ENCODE measurements at regions not wholly inside any gene's neighbourhood (a gene's known extent, or its start where the extent isn't known, plus 50 kb on each side); places are given as distances from the start of the nearest gene placed in this dataset.

DNA sequence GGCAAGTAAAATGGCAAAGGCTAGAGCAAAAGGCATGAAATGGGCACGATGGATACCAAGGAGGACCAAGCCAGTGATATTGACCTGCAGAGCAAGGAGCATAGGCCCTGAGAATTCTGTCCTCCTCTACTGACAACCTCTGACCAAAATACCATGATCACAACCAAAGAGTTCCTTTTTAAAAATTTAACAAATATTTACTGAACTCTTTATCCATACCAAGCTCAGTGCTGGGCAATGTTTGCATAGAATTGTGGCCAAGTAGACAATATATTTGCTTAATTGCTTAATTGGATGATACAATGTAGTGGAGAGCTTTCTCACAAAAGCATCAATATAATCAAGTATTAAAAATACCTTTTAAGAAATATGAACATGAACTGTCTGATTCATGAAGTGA is 265.7 kb downstream of the ICOS start:
- H3K4me3 ChIP-seq (ENCODE audit: low read length) = no peak overlapping the region
- TF ChIP-seq, protein P1, sequence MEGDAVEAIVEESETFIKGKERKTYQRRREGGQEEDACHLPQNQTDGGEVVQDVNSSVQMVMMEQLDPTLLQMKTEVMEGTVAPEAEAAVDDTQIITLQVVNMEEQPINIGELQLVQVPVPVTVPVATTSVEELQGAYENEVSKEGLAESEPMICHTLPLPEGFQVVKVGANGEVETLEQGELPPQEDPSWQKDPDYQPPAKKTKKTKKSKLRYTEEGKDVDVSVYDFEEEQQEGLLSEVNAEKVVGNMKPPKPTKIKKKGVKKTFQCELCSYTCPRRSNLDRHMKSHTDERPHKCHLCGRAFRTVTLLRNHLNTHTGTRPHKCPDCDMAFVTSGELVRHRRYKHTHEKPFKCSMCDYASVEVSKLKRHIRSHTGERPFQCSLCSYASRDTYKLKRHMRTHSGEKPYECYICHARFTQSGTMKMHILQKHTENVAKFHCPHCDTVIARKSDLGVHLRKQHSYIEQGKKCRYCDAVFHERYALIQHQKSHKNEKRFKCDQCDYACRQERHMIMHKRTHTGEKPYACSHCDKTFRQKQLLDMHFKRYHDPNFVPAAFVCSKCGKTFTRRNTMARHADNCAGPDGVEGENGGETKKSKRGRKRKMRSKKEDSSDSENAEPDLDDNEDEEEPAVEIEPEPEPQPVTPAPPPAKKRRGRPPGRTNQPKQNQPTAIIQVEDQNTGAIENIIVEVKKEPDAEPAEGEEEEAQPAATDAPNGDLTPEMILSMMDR (conservative IDR thresholded peaks at IDR 0.05; ENCODE audit: low read depth, low read length) = no peak
- no peak for DNase-seq (ENCODE audit: low read depth)

DNA sequence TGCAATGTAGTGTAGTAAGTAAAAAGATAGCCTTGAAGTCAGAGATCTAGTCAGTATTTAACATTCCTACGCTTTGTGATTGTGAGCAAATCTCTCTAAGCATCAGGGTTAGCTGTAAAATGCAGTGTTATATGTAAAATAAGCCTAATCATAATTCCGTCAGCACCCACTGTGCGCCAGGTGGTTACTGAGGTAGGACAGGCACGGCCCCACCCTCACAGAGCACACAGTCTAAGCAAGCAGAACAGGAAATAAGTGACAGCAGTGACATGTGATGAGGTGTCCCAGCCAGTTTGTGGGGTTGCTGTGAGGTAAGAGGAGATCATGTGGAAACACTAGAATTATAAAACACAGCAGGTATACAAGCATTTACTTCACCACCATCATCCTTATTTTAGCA is 267.1 kb downstream of the ICOS start:
- H3K4me3 ChIP-seq (ENCODE audit: low read length) = no peak overlapping the region
- no peak for DNase-seq (ENCODE audit: low read depth)
- TF ChIP-seq, protein P1 (conservative IDR thresholded peaks at IDR 0.05; ENCODE audit: low read depth, low read length) = no peak

DNA sequence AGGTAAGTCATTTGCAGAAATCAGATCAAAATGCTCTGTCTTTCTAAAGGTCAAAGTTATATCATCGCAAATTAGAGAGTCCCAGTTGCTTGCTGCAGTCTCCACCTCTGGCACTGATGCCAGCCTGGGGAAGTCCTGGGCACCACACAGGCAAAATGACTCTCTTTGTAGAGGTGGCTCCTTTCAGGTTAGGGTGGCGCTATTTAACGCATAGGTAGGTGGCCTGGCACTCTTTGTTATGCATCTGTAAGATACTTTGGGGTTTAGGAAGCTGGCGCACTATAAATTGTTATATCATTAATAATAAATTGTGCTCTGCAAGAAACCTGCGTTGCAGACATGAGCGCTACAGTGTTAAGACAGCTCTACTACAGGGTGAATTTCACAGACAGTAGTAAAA is 268.5 kb downstream of the ICOS start:
- TF ChIP-seq, protein P1 (conservative IDR thresholded peaks at IDR 0.05; ENCODE audit: low read depth, low read length) = no peak
- no peak for DNase-seq (ENCODE audit: low read depth)
- no peak overlapping the region for H3K4me3 ChIP-seq (ENCODE audit: low read length)

DNA sequence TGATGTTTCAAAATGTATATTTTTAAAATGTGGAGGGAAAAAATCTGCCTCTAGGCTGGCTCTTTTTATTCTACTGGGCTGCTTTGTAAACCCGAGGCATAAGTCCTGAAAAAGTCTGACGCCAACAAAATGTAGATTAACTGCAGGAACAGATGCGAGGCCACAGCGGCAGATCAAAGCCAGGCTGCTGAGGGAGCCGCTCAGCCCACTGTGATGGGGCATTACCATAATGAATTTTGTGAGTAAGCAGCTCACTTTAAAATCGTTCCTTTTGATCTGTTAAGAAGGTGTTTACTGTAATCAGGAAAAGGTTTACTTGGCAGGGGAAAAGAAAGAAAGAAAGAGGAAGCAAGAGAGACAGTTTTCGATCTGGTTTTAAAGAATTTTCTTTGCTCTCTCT is 269.0 kb downstream of the ICOS start:
- no peak for DNase-seq (ENCODE audit: low read depth)
- TF ChIP-seq, protein P1 (conservative IDR thresholded peaks at IDR 0.05; ENCODE audit: low read depth, low read length) = no peak
- H3K4me3 ChIP-seq (ENCODE audit: low read length) = no peak overlapping the region

DNA sequence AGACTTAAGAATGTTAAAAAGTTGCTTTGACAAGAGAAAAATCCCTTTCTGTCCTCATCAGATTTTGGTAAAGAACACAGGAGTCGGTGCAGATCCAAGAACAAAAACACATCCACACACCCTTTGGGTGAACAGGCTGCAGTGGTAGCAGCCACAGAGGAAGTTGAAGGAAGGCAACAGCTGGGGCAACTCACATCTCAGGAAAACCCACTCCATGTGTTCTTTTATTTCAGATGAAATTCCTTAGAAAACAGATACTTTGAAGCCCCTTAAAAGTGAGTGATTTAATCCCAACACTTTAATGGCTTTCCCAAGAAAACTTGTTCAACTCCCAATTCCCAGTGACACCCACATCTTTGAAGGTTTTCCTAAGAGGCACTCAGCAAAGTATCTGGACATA is 271.3 kb downstream of the ICOS start:
- TF ChIP-seq, protein P1 (conservative IDR thresholded peaks at IDR 0.05; ENCODE audit: low read depth, low read length) = no peak
- DNase-seq (ENCODE audit: low read depth) = no peak
- no peak overlapping the region for H3K4me3 ChIP-seq (ENCODE audit: low read length)

DNA sequence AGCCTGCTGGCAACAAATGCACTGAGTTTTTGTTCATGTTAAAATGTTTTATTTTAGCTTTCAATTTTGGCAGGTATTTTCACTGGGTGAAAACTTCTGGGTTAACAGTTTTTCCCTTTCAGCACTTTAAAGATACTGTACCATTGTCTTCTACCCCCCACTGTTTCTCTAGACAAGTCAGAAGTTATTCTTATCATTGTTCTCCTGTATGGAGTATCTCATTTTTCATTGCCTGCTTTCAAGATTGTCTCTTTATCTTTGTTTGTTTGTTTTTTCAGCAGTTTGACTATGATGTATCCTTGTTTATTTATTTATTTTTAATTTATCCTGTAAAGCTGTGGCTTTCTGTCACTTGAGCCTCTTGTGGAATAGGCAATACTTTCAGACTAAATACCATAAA is 277.0 kb downstream of the ICOS start:
- TF ChIP-seq, protein P1 (conservative IDR thresholded peaks at IDR 0.05; ENCODE audit: low read depth, low read length) = no peak
- DNase-seq (ENCODE audit: low read depth) = no peak
- no peak overlapping the region for H3K4me3 ChIP-seq (ENCODE audit: low read length)

DNA sequence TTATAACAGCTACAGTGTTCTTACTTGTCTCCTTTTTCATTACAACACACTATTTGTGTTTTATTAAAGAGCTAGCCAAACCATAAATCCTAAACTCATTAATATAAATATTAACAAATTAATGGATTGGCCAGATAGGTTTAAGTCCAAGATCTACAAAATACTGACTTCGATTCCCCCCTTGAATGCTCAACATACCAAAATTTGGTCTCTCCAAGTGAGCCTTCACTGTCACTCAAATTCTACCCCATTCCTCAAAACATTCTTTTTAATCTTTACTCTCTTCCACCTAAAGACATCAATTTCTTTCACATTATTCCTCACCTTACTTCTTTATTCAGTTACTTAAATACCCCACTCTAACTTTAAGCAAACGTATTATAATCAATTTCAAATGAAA is 281.5 kb downstream of the ICOS start:
- DNase-seq (ENCODE audit: low read depth) = no peak
- TF ChIP-seq, protein P1 (conservative IDR thresholded peaks at IDR 0.05; ENCODE audit: low read depth, low read length) = no peak
- H3K4me3 ChIP-seq (ENCODE audit: low read length) = no peak overlapping the region

Data from retinal pigment epithelial cell (primary cell).